ENCODE measurements at regions not wholly inside any gene's neighbourhood (a gene's known extent, or its start where the extent isn't known, plus 50 kb on each side); places are given as distances from the start of the nearest gene placed in this dataset.

- Mint-ChIP-seq H3K4me3 (no peak overlapping the region), H3K9me3 (peaks cover 4% of the 10 kb centered on the region), H3K27ac (no peak overlapping the region), H3K27me3 (ENCODE audit: low read depth, poor library complexity) (peaks cover 11% of the 10 kb centered on the region), H3K4me1 (no peaks in the 10 kb centered on the region), H3K36me3 (ENCODE audit: low read depth) (no peaks in the 10 kb centered on the region)
- no peak for DNase-seq
- TF ChIP-seq, protein P1, sequence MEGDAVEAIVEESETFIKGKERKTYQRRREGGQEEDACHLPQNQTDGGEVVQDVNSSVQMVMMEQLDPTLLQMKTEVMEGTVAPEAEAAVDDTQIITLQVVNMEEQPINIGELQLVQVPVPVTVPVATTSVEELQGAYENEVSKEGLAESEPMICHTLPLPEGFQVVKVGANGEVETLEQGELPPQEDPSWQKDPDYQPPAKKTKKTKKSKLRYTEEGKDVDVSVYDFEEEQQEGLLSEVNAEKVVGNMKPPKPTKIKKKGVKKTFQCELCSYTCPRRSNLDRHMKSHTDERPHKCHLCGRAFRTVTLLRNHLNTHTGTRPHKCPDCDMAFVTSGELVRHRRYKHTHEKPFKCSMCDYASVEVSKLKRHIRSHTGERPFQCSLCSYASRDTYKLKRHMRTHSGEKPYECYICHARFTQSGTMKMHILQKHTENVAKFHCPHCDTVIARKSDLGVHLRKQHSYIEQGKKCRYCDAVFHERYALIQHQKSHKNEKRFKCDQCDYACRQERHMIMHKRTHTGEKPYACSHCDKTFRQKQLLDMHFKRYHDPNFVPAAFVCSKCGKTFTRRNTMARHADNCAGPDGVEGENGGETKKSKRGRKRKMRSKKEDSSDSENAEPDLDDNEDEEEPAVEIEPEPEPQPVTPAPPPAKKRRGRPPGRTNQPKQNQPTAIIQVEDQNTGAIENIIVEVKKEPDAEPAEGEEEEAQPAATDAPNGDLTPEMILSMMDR (IDR thresholded peaks at IDR 0.05): no peak
These were observed 330.5 kb downstream of the NPR3 start for GRCh38 chr5:33041586-33041985.

DNA sequence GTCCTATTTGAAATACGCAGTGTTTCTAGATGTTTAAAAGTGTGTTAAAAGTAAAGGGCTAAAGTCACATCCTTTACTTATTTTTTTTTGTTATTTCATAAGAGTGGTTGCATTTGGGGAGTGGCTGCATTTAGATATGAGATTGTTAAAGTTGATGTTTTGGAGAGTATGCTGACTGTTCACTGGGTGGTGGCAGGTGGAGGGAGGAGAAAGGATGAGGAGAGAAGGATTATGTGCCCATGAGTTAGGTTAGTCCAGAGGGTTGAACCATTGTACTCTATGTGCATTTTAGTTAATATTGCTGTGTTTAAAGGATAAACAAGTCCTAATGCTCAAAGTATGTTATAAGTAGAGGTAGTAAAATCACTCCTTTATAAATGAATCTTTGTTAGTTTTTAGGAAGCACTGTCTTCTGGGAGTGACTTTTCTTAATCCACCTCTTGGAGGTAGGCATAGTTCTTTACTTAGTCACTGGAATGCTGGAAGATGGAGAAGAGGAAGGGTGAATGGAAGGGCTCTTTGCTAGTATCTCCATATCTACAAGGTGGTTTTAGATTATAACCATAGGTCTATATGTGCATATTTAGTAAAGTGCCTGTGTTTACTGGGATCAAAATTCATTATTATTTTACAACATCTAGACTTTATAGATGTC lies 332.3 kb downstream of the NPR3 start:
- Mint-ChIP-seq H3K27ac (no peak overlapping the region), H3K27me3 (ENCODE audit: low read depth, poor library complexity) (peaks cover 11% of the 10 kb centered on the region), H3K9me3 (peaks cover 4% of the 10 kb centered on the region), H3K4me1 (no peaks in the 10 kb centered on the region), H3K36me3 (ENCODE audit: low read depth) (no peaks in the 10 kb centered on the region), H3K4me3 (no peak overlapping the region)
- no peak for DNase-seq
- TF ChIP-seq, protein P1 (IDR thresholded peaks at IDR 0.05): no peak

DNA sequence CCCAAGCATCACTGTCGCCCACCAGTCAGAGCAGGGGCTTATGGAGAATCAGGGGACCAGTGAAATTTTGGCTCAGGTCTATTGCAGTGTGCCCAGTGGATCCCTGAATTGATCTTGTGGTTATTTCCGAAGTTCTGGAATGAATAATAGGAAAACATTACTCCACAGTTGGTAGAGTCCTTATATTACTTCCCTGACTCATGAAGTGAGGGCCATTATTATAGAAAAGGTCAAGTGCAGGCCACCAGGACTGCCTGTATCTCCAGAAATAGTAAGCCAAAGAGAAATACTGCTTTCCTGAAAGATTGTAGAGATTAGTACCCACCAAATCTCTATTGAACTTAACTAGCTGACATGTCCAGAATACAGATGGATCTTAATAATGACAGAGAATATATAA lies 335.0 kb downstream of the NPR3 start:
- Mint-ChIP-seq H3K27me3 (ENCODE audit: low read depth, poor library complexity) (peaks cover 7% of the 10 kb centered on the region), H3K36me3 (ENCODE audit: low read depth) (no peaks in the 10 kb centered on the region), H3K4me1 (no peaks in the 10 kb centered on the region), H3K27ac (no peak overlapping the region), H3K4me3 (no peak overlapping the region), H3K9me3 (no peaks in the 10 kb centered on the region)
- TF ChIP-seq, protein P1 (IDR thresholded peaks at IDR 0.05): no peak
- no peak for DNase-seq

- no peak overlapping the region for H3K27ac Mint-ChIP-seq
- H3K27me3 Mint-ChIP-seq (ENCODE audit: low read depth, poor library complexity): peaks cover 2% of the 10 kb centered on the region
- TF ChIP-seq, protein P1 (IDR thresholded peaks at IDR 0.05): no peak
- peaks cover 6% of the 10 kb centered on the region for H3K9me3 Mint-ChIP-seq
- DNase-seq: no peak
- no peaks in the 10 kb centered on the region for H3K4me1 Mint-ChIP-seq
- H3K4me3 Mint-ChIP-seq: no peak overlapping the region
- no peaks in the 10 kb centered on the region for H3K36me3 Mint-ChIP-seq (ENCODE audit: low read depth)
These were observed 337.2 kb downstream of the NPR3 start for GRCh38 chr5:33048315-33048714.

DNA sequence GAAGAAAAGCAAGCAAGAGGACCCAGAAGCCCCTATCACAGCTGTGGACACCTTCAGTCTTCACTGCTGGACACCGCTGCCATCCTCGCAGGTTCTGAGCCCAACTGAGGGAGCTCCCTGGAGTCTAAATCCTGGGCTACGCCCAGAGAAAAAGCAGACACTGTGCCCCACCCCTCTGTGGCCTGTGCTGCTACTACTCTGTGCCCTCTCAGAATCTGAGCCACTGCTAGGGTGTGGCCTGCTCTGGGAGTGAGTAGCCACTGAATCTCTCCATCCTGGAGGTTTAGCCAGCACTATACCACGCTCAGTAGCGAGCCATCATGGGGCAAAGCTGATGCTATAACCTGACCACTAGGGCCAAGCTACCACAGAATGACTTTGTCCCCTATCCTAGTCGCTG lies 338.2 kb downstream of the NPR3 start:
- H3K36me3 Mint-ChIP-seq (ENCODE audit: low read depth): no peaks in the 10 kb centered on the region
- no peak for DNase-seq
- H3K27me3 Mint-ChIP-seq (ENCODE audit: low read depth, poor library complexity): no peaks in the 10 kb centered on the region
- TF ChIP-seq, protein P1 (IDR thresholded peaks at IDR 0.05): no peak
- no peak overlapping the region for H3K4me3 Mint-ChIP-seq
- no peak overlapping the region for H3K27ac Mint-ChIP-seq
- H3K4me1 Mint-ChIP-seq: no peaks in the 10 kb centered on the region
- H3K9me3 Mint-ChIP-seq: peaks cover 16% of the 10 kb centered on the region

DNA sequence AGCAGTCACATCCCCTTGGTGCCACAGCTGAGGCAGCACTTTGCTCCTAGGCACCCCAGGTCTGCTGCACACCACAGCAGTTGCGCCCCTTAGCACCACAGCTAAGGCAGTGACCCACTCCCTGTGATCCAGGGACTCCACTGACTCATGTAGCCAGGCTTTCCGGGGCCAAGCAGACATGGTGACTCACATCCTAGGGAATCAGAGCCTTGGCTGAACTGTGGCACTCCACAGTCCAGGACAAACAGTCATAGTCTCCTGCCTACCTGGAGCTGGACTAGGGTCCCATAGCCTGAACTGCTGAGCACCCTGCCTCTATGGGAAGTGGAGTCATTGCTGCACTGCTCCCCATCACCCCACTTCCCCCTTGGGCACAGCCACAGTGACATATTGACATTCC lies 338.7 kb downstream of the NPR3 start:
- H3K4me3 Mint-ChIP-seq: no peak overlapping the region
- no peaks in the 10 kb centered on the region for H3K36me3 Mint-ChIP-seq (ENCODE audit: low read depth)
- DNase-seq: no peak
- H3K9me3 Mint-ChIP-seq: peaks cover 18% of the 10 kb centered on the region
- H3K27me3 Mint-ChIP-seq (ENCODE audit: low read depth, poor library complexity): no peaks in the 10 kb centered on the region
- no peak overlapping the region for H3K27ac Mint-ChIP-seq
- no peaks in the 10 kb centered on the region for H3K4me1 Mint-ChIP-seq
- TF ChIP-seq, protein P1 (IDR thresholded peaks at IDR 0.05): no peak

All from nephron progenitor cell (in vitro differentiated cells).